GM12864 (cell line): ENCODE measurements at regions not wholly inside any gene's neighbourhood (a gene's known extent, or its start where the extent isn't known, plus 50 kb on each side); places are given as distances from the start of the nearest gene placed in this dataset.
"Not testable (repeated sequence)": the region's sequence is repeated elsewhere in the genome, so short reads cannot be mapped to it uniquely, and the experiment has no call there.

Experiments
- DNase-seq: peaks from one replicate; pipeline ENCODE4 v3.0.0-alpha.2; 2011; ENCODE audit warnings: low read depth
- H3K4me3 ChIP-seq: 2 replicates; pipeline ENCODE4 v1.5.1; 2011; ENCODE audit warnings: mild to moderate bottlenecking, low read depth, low read length, control low read depth
- TF ChIP-seq, protein P1 (sequence below): IDR thresholded peaks from 2 replicates; pipeline ENCODE4 v1.5.1; 2011; ENCODE audit warnings: low read depth, mild to moderate bottlenecking, moderate library complexity, low read length, control low read depth, inconsistent platforms; ENCODE audit errors: missing control alignments

GRCh38 chr5:89676634-89677033, 732.9 kb downstream of the CETN3 start:
- no peak overlapping the region for H3K4me3 ChIP-seq
- TF ChIP-seq, protein P1, sequence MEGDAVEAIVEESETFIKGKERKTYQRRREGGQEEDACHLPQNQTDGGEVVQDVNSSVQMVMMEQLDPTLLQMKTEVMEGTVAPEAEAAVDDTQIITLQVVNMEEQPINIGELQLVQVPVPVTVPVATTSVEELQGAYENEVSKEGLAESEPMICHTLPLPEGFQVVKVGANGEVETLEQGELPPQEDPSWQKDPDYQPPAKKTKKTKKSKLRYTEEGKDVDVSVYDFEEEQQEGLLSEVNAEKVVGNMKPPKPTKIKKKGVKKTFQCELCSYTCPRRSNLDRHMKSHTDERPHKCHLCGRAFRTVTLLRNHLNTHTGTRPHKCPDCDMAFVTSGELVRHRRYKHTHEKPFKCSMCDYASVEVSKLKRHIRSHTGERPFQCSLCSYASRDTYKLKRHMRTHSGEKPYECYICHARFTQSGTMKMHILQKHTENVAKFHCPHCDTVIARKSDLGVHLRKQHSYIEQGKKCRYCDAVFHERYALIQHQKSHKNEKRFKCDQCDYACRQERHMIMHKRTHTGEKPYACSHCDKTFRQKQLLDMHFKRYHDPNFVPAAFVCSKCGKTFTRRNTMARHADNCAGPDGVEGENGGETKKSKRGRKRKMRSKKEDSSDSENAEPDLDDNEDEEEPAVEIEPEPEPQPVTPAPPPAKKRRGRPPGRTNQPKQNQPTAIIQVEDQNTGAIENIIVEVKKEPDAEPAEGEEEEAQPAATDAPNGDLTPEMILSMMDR: no peak
- DNase-seq: peak; percentile 3

DNA sequence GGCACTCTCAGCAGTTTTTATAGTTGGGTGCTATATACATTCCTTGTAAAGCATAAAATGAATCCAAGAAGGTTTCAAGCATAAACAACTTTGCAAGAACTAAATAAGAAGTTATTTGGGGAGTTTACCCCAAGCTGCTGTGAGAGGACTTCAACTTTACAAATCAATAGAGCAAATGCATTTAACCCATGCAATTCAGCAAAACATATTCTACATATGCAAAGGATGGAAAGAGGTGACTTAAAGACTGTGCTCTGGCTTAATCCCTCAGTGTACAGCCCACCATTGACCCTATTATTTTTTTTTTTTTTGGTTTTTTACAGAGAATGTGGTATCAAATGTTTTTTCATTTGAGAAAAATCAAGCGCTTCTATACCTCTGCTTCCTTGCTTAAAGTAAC, 736.5 kb downstream of the CETN3 start:
- TF ChIP-seq, protein P1: no peak
- DNase-seq: no peak

GRCh38 chr5:89668821-89669220, 740.7 kb downstream of the CETN3 start:
- no peak overlapping the region for H3K4me3 ChIP-seq
- no peak for DNase-seq
- TF ChIP-seq, protein P1: no peak

More for the DNA sequence above, 736.5 kb downstream of the CETN3 start:
- H3K4me3 ChIP-seq: no peak overlapping the region

- no peak overlapping the region for H3K4me3 ChIP-seq
- TF ChIP-seq, protein P1: no peak
- DNase-seq: no peak
Observed at GRCh38 chr5:89662499-89662898, 747.1 kb downstream of the CETN3 start.

DNA sequence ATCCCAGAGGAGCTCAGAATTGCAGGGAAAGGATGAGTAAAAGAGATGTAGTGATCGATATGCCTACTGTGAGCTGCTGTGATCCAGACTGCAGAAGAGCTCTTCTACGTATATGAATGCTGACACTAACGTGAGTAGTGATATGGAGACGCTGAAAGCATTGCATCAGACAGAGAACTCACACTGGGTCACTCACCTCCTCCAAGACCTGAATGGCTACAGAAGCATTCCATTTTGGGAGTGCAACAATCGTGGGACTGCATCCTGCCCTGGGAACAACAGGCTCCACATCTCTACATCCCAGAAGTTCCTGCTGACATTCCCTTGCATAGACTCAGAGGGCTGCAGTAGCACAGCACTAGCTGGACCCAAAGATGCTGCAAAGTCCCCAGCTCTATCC, 755.9 kb upstream of the MEF2C start:
- no peak for DNase-seq

DNA sequence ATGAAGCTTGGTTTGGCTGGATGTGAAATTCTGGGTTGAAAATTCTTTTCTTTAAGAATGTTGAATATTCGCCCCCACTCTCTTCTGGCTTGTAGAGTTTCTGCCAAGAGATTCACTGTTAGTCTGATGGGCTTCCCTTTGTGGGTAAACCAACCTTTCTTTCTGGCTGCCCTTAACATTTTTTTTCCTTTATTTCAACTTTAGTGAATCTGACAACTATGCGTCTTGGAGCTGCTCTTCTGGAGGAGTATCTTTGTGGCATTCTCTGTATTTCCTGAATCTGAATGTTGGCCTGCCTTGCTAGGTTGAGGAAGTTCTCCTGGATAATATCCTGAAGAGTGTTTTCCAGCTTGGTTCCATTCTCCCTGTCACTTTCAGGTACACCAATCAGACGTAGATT, 751.2 kb upstream of the MEF2C start:
- not testable (repeated sequence) for H3K4me3 ChIP-seq, DNase-seq

More for the DNA sequence above, 755.9 kb upstream of the MEF2C start:
- no peak overlapping the region for H3K4me3 ChIP-seq
- TF ChIP-seq, protein P1: no peak

GRCh38 chr5:89630064-89630463, 747.1 kb upstream of the MEF2C start:
- DNase-seq, H3K4me3 ChIP-seq: not testable (repeated sequence)

DNA sequence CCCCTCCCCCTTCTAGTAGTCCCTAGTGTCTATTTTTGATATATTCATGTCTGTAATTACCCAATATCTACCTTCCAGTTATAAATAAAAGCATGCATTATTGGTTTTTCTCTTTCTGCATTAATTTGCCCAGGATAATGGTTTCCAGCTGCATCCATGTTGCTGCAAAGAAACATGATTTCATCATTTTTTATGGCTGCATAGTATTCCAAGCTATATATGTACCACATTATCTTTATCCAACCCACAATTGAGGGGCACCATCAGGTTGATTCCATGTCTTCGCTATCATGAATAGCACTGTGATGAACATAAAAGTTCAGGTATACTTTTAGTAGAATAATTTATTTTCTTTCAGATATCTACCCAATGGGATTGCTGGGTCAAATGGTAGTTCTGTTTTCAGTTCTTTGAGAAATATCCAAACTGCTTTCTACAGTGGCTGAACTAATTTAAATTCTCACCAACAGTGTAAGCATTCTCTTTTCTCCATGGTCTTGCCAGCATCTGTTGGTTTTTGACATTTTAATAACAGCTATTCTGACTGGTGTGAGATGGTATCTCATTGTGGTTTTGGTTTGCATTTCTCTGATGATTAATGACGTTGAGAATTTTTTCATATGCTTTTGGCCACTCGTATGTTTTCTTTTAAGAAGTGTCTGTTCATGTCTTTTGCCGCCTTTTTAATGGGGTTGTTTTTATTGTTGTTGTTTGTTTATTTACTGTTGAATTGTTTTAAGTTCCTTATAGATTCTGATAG, 746.1 kb upstream of the MEF2C start:
- TF ChIP-seq, protein P1: no peak
- H3K4me3 ChIP-seq: no peak overlapping the region
- DNase-seq: no peak
